Activated CD4-positive, alpha-beta T cell treated with anti-CD3 and anti-CD28 coated beads, Interleukin-2, Interleukin-4, amounts not matched to agents 100 ng/mL and 50 ng/mL, durations not matched to agents 16 hours and 8 hours (primary cell): ENCODE measurements at regions not wholly inside any gene's neighbourhood (a gene's known extent, or its start where the extent isn't known, plus 50 kb on each side); places are given as distances from the start of the nearest gene placed in this dataset.
"Not testable (repeated sequence)": the region's sequence is repeated elsewhere in the genome, so short reads cannot be mapped to it uniquely, and the experiment has no call there.

Experiments used
- DNase-seq: peaks from one replicate; pipeline ENCODE4 v3.0.0-alpha.2; 2020; ENCODE audit warnings: low spot score

DNA sequence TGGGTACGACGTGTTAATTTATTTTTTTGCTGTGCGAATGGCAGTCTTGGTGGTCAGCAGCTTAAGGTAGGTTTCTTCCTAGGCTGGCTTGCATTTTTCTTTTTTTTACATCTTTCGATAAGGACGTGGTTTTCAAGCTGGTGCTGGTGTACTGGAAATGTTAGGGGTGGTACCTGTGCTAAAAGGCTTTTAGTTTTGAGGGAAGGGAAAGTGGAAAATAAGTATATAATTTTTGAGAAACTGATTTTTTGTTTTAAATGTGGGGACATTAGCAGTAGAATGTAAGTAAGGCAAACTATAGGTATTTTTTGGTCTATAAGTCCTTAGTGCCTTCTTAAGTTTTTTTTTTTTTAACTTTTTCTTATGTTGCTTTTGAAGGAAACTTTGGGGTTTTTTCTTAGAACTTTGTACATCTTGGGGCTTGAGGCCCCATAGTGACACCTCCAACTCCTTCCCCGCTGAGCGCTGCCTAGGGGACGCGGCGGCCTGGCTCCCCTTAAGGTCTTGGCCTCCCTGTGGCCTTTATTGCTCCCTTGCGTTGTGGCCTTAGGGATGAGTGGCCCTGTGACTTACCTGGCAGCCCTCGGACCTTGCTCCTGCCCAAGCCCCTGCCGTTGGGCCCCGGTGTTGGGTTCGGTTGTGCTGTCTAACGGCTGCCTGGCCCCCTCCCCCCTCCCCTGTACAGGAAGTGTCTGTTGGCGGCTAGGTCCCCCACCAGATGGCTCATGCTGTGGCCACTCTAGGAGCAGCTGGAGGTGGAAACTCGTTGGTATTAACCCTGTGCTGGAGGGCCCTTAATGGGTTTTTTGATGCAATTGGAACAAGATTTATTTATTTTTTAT lies 88.0 kb upstream of the RPRML start:
- peak; percentile 77 for DNase-seq

- no peak for DNase-seq
Measured at GRCh38 chr17:47066095-47066494, 87.0 kb upstream of the RPRML start.

DNA sequence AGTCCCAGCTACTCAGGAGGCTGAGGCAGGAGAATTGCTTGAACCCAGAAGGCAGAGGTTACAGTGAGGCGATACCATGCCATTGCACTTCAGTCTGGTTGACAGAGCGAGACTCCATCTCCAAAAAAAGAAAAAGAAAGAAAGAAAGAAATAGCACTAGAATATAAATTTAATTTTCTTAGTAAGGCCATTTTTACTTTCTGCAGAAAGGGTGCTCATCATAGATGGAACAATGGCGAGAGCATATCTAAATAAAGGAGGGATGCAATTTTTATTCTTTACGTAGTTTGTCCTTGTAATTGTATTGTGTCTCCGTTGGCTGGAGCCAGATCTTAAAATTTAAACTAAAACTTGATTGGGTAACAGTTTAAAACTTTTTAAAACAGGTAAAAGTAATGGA lies 85.6 kb upstream of the RPRML start:
- DNase-seq, result no peak

GRCh38 chr17:47063475-47063874 lies 84.4 kb upstream of the RPRML start:
- no peak for DNase-seq

GRCh38 chr17:47062851-47063250 lies 83.8 kb upstream of the RPRML start:
- not testable (repeated sequence) for DNase-seq

DNA sequence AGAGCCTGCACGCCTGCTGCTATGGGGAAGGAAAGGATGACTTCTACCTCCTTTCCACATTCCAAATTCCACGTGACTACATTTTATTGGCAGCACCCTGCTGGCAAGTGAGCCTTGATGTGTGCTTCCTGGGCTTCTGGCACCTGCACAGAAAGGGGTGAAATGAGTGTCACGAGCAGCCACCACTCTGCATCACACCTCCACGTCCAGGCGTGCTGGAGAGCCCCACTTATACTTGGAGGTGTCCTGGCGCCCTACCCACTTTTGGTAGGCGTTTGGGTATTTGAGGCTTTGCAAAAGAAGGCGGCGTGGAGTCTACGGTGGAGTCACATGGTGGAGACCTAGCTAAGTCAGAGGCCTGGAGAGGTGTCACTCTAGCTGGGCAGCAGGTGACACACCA lies 81.0 kb upstream of the RPRML start:
- DNase-seq, result not testable (repeated sequence)

DNA sequence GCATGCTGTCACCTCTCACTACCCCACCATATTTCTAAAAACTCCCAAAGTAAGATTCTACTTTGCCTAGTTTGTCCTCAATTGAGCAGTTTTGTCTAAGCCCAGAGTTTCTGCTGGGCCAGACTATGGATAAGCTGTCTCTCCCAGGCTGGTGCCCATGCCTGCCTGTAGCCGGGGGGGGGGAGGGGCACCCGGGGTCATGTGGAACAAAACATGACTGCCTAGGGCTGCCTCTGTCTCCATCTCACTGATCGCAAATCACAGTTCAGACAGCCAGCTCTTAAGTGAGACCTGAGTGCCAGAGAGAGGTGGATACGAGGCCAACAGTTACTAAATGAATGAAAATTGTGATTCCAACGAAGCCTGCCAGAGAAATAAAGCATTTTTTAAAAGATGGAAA lies 78.8 kb upstream of the RPRML start:
- DNase-seq, result no peak

DNA sequence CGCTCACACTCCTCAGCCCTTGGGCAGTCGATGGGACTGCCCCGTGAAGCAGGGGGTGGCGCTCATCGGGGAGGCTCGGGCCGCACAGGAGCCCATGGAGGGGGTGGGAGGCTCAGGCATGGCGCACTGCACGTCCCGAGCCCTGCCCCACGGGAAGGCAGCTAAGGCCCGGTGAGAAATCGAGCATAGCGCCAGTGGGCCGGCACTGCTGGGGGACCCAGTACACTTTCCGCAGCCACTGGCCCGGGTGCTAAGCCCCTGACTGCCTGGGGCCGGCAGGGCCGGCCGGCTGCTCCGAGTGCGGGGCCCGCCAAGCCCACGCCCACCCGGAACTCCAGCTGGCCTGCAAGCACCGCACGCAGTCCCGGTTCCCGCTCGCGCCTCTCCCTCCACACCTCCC lies 78.2 kb upstream of the RPRML start:
- DNase-seq, result not testable (repeated sequence)

DNA sequence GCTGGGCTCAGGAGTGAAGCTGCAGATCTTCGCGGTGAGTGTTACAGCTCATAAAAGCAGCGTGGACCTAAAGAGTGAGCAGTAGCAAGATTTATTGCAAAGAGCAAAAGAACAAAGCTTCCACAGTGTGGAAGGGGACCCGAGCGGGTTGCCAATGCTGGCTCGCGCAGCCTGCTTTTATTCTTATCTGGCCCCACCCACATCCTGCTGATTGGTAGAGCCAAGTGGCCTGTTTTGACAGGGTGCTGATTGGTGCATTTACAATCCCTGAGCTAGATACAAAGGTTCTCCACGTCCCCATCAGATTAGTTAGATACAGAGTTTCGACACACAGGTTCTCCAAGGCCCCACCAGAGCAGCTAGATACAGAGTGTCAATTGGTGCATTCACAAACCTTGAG lies 77.6 kb upstream of the RPRML start:
- not testable (repeated sequence) for DNase-seq
